HFFc6 (cell line): ENCODE measurements at regions not wholly inside any gene's neighbourhood (a gene's known extent, or its start where the extent isn't known, plus 50 kb on each side); places are given as distances from the start of the nearest gene placed in this dataset.

Experiments
- DNase-seq: peaks from one replicate; pipeline ENCODE4 v3.0.0-alpha.2; 2018
- H3K27ac Mint-ChIP-seq: 2 replicates; pipeline ENCODE4 v1.8.0; 2020; ENCODE audit warnings: mild to moderate bottlenecking, mixed read lengths
- H3K27me3 Mint-ChIP-seq: 2 replicates; pipeline ENCODE4 v1.8.0; 2021; ENCODE audit warnings: mild to moderate bottlenecking, moderate library complexity, mixed read lengths; ENCODE audit not compliant: insufficient read depth
- H3K36me3 Mint-ChIP-seq: 2 replicates; pipeline ENCODE4 v1.8.0; 2021; ENCODE audit warnings: low read depth, mixed read lengths
- H3K4me1 Mint-ChIP-seq: 2 replicates; pipeline ENCODE4 v1.8.0; 2020; ENCODE audit warnings: low read depth, mixed read lengths
- H3K4me3 Mint-ChIP-seq: 2 replicates; pipeline ENCODE4 v1.8.0; 2020; ENCODE audit warnings: mild to moderate bottlenecking, moderate library complexity, mixed read lengths
- H3K9me3 Mint-ChIP-seq: 2 replicates; pipeline ENCODE4 v1.8.0; 2020; ENCODE audit warnings: mild to moderate bottlenecking, mixed read lengths
- TF ChIP-seq, protein P1 (sequence below): fragments of 200-600 bp; sonication (generic); IDR thresholded peaks from 2 replicates; pipeline ENCODE4 v1.5.0; 2021; ENCODE audit warnings: antibody characterized with exemption, mild to moderate bottlenecking

DNA sequence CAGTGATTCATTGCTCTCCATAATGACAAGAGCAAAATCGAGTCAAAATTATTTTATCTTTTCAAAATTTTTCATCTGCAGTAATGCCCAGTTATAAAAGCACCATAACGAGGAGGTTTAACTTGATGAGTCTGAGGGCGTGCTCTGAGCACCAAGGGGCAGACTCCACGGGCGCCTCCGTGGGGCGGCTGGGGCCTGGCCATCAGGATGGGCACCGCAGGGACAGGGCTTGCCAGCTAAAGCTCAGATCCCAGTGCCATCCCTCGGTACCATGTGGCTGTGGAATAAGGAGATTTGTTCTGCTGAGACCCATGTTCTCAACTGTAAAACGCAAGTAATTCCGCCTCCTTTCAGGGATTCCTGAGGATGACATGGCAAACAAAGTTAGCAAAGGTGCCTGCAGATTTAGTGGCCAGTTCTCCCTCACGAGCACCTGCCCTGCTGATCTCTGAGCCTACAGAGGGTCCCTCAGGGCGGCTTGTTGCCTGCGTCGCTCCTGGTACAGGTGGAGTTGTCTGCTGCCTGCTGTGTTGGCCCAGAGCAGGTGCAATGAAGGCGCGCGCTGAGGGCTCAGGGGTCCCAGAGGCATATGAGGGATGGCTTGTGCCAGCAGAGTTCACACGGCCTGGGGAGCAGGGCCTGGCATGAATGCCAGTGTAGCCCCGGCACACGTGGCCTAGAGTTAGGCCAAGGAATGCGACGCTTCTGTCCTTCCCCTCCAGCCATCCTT is 584.4 kb downstream of the TCERG1L start:
- peaks cover 3% of the 10 kb centered on the region; the same call in 1 of the 2 replicates for H3K27me3 Mint-ChIP-seq

DNA sequence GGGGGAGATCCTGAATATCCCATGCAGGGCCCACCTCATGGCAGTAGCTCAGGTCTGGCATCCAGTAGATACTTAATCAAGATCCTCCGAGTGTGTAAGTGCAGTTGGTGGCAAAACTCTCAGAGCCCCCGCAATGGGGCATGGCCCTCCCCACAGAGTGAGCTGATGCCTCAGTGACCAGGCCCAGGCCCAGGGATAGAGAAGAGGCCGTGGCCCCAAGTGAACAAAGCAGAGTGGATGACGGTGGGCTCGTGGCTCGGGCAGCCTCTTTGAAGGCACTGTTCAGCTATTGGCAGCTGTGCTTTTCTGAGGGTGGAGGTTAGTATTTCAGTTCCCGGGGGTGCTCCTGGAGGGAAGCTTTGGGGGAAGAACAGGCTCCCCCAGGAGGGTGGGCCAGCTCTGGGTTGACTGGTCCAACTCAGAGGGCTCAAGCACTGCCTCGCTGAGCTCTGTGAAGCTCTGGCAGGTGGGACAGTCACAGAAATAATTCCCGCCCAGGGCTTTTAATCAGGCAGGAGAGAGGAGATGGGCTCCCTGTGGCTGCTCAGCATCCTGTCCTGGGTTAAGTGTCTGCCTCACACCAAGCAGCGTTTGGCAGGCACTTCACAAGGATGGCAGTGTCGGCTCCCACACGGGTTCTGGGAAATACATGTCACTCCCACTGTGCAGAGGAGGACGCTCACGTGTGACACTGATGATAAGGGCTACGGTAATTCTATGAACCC is 583.6 kb downstream of the TCERG1L start:
- H3K36me3 Mint-ChIP-seq: peaks cover 15% of the 10 kb centered on the region; the same call in 1 of the 2 replicates
- TF ChIP-seq, protein P1, sequence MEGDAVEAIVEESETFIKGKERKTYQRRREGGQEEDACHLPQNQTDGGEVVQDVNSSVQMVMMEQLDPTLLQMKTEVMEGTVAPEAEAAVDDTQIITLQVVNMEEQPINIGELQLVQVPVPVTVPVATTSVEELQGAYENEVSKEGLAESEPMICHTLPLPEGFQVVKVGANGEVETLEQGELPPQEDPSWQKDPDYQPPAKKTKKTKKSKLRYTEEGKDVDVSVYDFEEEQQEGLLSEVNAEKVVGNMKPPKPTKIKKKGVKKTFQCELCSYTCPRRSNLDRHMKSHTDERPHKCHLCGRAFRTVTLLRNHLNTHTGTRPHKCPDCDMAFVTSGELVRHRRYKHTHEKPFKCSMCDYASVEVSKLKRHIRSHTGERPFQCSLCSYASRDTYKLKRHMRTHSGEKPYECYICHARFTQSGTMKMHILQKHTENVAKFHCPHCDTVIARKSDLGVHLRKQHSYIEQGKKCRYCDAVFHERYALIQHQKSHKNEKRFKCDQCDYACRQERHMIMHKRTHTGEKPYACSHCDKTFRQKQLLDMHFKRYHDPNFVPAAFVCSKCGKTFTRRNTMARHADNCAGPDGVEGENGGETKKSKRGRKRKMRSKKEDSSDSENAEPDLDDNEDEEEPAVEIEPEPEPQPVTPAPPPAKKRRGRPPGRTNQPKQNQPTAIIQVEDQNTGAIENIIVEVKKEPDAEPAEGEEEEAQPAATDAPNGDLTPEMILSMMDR: no peak

More for the DNA sequence above, 584.4 kb downstream of the TCERG1L start:
- H3K4me3 Mint-ChIP-seq: no peak overlapping the region
- H3K4me1 Mint-ChIP-seq: no peaks in the 10 kb centered on the region
- no peak overlapping the region for H3K27ac Mint-ChIP-seq
- peaks cover 15% of the 10 kb centered on the region; the same call in 1 of the 2 replicates for H3K36me3 Mint-ChIP-seq
- no peak for DNase-seq
- TF ChIP-seq, protein P1: no peak
- H3K9me3 Mint-ChIP-seq: peaks cover 68% of the 10 kb centered on the region

DNA sequence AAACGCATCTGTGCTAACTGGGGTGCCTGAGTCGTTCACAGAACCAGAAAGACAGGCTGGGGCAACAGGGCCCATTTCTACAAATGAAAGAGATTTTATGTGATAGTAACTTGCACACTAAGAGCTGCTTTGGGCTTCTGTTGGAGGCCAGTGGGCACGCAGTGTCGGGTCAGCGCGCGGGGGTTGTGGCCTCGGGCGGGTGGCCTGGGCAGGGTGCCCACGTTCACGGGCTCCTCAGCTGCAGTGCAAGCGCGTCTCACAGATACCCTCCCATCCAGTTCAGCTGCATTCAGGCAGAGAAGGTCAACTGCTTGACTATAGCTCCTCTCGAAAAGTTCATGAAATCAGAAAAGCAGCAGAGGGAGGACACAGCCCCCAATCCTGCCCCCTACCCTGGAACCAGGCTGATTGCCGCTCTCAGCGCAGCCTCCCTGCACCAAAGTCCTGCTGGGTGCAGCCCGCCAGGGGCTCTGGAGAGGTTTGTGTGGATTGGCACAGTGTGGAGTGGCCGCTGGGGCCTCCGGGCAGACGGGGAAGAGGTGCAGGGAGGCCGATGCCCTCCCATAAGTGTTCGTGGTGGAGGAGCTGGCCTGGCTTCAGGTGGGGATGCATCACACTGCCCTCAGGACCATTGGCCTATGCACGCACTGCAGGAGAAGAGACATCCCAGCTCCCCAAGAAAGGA is 582.8 kb downstream of the TCERG1L start:
- Mint-ChIP-seq H3K27me3 (peaks cover 3% of the 10 kb centered on the region), H3K9me3 (peaks cover 63% of the 10 kb centered on the region), H3K36me3 (peaks cover 15% of the 10 kb centered on the region; the same call in 1 of the 2 replicates), H3K4me3 (no peak overlapping the region), H3K4me1 (no peaks in the 10 kb centered on the region), H3K27ac (no peak overlapping the region)
- TF ChIP-seq, protein P1: no peak
- no peak for DNase-seq

More for the DNA sequence above, 583.6 kb downstream of the TCERG1L start:
- no peak for DNase-seq
- Mint-ChIP-seq H3K4me1 (no peaks in the 10 kb centered on the region), H3K9me3 (peaks cover 65% of the 10 kb centered on the region), H3K27ac (no peak overlapping the region), H3K27me3 (peaks cover 3% of the 10 kb centered on the region; the same call in 1 of the 2 replicates), H3K4me3 (no peak overlapping the region)

DNA sequence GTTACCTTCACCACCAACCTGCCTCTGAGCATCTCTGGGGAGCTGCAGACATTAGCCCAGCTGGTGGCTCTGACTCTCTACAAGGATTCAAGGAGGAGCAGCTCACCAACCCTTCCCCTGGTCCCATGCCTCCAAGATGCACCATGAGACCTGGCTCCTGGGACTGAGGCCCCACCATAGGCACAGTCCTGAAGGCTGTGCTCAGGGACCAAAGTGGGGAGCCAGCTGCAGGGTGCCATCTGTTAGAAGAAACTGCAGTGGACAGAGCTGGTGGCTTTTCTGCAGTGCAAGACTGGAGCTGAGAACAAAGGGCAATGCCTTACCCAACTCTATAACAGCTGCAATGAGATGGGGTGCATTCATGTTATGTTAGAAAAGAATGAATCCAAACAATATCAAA is 581.6 kb downstream of the TCERG1L start:
- Mint-ChIP-seq H3K36me3 (peaks cover 24% of the 10 kb centered on the region), H3K9me3 (peaks cover 66% of the 10 kb centered on the region), H3K4me3 (no peak overlapping the region)

DNA sequence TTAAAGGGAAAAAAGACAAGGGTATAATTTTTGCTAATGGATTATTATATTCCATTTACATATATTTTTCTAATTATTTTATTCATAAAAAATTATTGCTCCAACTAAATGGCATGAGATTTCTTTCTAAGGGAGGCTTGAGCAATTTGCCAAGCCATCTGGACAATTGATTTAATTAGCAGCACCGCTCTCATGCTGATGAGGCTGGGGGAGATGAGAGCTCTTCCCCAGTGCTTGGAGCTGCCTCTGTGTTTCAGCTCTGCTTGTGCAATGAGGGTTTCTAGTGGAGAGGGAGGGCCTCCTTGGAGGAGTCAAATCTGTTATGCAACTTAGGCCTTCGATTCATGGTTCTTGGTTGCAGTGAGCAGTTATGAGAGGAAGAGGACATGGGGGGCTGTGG is 574.3 kb downstream of the TCERG1L start:
- no peak overlapping the region for H3K4me3 Mint-ChIP-seq
- H3K36me3 Mint-ChIP-seq: peaks cover 23% of the 10 kb centered on the region
- TF ChIP-seq, protein P1: no peak
- no peaks in the 10 kb centered on the region for H3K4me1 Mint-ChIP-seq
- DNase-seq: no peak
- peaks cover 74% of the 10 kb centered on the region for H3K9me3 Mint-ChIP-seq
- no peak overlapping the region for H3K27ac Mint-ChIP-seq
- no peaks in the 10 kb centered on the region; the same call in 1 of the 2 replicates for H3K27me3 Mint-ChIP-seq

More for the DNA sequence above, 581.6 kb downstream of the TCERG1L start:
- H3K27me3 Mint-ChIP-seq: peaks cover 3% of the 10 kb centered on the region
- TF ChIP-seq, protein P1: no peak
- no peak overlapping the region for H3K27ac Mint-ChIP-seq
- no peak for DNase-seq
- H3K4me1 Mint-ChIP-seq: no peaks in the 10 kb centered on the region
